Tibial artery (tissue), 4 donors: ENCODE measurements at regions not wholly inside any gene's neighbourhood (a gene's known extent, or its start where the extent isn't known, plus 50 kb on each side); places are given as distances from the start of the nearest gene placed in this dataset.

Source experiments
- DNase-seq, 2 donors: peaks; one replicate each; pipeline ENCODE4 v3.0.0-alpha.2; 2019
- H3K27ac ChIP-seq, 2 donors: fragments of 200-600 bp; sonication (generic) in 1 of 2; 1 replicate in 1 of 2; 2 replicates in 1 of 2; pipeline ENCODE4 v1.5.1; 2018 to 2019; ENCODE audit warnings: mild to moderate bottlenecking in 1 of 2
- H3K27me3 ChIP-seq, 2 donors: fragments of 200-600 bp; sonication (generic) in 1 of 2; one replicate each; pipeline versions ENCODE4 v1.5.1 to v1.6.0; 2016 to 2019
- H3K36me3 ChIP-seq, 3 donors: fragments of 200-600 bp; sonication (generic) in 2 of 3; one replicate each; pipeline ENCODE4 v1.5.1; 2016 to 2019; ENCODE audit warnings: mild to moderate bottlenecking in 2 of 3
- H3K4me1 ChIP-seq, 4 donors: fragments of 200-600 bp; sonication (generic) in 2 of 4; 1 replicate in 3 of 4; 2 replicates in 1 of 4; pipeline ENCODE4 v1.5.1; 2016 to 2019
- H3K4me3 ChIP-seq, 2 donors: fragments of 200-600 bp; sonication (generic) in 1 of 2; 1 replicate in 1 of 2; 2 replicates in 1 of 2; pipeline ENCODE4 v1.5.1; 2018 to 2019; ENCODE audit warnings: mild to moderate bottlenecking in 2 of 2
- H3K9me3 ChIP-seq, 3 donors: fragments of 200-600 bp; sonication (generic) in 1 of 3; one replicate each; pipeline ENCODE4 v1.5.1; 2016 to 2019
- CTCF ChIP-seq, 2 experiments: fragments of 200-600 bp in 1 of 2; fragments of 450-650 bp in 1 of 2; IDR thresholded peaks; one replicate each; pipeline ENCODE4 v1.5.1; 2017 to 2019; ENCODE audit warnings: antibody characterized with exemption in 2 of 2, mild to moderate bottlenecking in 1 of 2, moderate library complexity in 1 of 2
- intact Hi-C: fragments of 100-400 bp; cut with DNase I; formaldehyde crosslinking; loops from one replicate; pipeline ENCODE4 v1.15.0; 2023; ENCODE audit warnings: low total_unique reads

GRCh38 chr7:142447762-142448161, 189.9 kb upstream of the PRSS58 start:
- TF ChIP-seq CTCF (IDR thresholded peaks at IDR 0.05): no peak
- H3K4me3 ChIP-seq: no peak overlapping the region
- H3K9me3 ChIP-seq: no peaks in the 10 kb centered on the region
- no peak for DNase-seq
- no peaks in the 10 kb centered on the region for H3K36me3 ChIP-seq
- intact Hi-C loops: no loop called here
- H3K27me3 ChIP-seq: peaks cover 0 to 9% of the 10 kb centered on the region in 2 donors
- no peaks in the 10 kb centered on the region for H3K4me1 ChIP-seq
- no peak overlapping the region for H3K27ac ChIP-seq

DNA sequence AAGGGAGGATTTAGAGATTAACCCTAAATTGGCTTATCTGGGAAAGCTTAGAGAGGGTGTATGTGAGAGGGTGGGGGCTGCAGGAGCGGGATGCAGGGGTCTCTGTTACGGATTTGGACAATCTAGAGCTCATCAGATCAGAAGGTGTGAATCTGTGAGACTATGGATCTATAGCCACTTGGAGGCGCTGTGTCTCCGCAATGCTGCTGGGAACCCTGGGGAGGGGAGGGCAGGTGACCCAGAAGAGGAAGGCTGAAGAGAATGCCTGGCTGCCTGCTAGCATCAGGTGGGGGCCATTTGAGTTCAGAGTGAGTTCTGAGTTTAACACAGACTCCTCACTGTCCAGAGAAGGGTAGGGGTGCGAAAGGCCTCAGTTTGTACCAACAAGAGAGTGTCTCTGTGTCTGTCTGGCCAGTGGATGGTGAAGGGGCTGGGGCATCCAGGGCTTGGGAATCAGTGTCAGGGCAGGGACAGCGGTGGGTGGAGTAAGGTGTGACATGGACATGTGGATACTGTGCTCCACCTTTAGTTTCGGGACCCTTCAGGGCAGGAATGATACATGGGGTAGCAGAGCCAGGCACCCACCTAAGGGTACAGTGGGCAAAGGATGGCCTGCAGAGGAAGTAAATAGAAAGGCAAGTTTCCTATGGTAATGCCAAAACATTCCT, 187.3 kb upstream of the PRSS58 start:
- H3K9me3 ChIP-seq: no peaks in the 10 kb centered on the region
- DNase-seq: no peak
- peaks cover 0 to 9% of the 10 kb centered on the region in 2 donors for H3K27me3 ChIP-seq
- no peak overlapping the region for H3K4me3 ChIP-seq
- no peaks in the 10 kb centered on the region for H3K36me3 ChIP-seq
- no peaks in the 10 kb centered on the region for H3K4me1 ChIP-seq
- TF ChIP-seq CTCF (IDR thresholded peaks at IDR 0.05): no peak
- intact Hi-C loops: no loop called here
- no peak overlapping the region for H3K27ac ChIP-seq

DNA sequence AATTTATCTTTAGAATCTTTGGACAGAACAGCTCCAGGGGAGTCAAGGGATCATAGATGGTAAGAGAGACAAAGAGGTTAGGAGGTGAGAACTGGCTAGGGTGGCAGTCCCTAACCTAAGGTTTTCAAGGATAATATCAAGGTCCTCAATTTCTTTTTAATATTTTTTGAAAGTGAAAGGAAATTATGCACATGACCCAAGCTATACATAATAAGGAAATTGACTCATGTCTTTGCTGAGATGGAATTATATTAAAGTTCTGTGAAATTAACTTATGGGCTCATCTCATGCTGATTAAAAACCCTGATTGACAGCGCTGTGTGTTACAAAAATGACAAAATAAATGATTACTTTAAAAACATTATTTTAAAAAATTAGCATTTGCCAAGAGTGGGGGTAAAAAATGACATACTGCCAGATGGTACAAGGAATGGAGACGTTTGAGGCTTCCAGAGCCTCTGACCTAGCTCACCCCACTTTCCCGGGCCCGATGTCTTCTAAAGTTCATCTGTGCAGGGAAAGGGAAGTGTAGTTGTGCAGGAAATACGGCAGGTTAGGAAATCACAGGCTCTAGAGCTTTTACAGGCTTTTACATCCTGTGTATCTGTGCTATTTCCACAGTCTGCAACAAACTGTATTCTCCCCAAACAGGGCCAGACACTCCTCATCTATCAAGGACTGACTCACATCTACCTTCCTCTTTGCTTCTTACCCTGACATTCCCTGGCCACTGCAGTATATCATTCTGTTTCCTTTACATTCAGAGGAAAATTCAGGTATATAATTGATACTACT, 185.6 kb upstream of the PRSS58 start:
- intact Hi-C loops: no loop called here
- no peak for TF ChIP-seq CTCF (IDR thresholded peaks at IDR 0.05)

DNA sequence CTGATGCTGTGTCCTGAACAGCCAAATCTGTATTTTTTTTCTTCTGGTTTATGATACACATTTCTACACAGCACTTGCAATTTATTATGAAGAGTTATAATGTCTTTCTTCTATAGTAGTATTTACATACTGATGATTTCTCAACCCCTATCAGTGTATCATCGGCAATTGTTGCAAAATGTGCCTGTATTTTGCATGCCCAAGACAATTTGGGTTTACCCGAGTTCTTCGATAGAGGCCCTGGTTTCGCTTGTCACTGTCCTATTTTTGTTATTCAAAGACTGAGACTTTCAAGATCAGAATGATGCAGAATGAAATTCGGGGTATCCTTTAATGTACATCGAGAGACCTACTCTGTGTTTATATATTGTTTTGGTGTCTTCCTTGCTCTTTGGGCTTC, 184.5 kb upstream of the PRSS58 start:
- intact Hi-C loops: no loop called here
- Histone ChIP-seq H3K36me3 (no peaks in the 10 kb centered on the region), H3K27ac (no peak overlapping the region), H3K27me3 (peaks cover 0 to 9% of the 10 kb centered on the region in 2 donors), H3K9me3 (no peaks in the 10 kb centered on the region), H3K4me3 (no peak overlapping the region), H3K4me1 (no peaks in the 10 kb centered on the region)
- TF ChIP-seq CTCF (IDR thresholded peaks at IDR 0.05): no peak
- no peak for DNase-seq

More for the DNA sequence above, 185.6 kb upstream of the PRSS58 start:
- Histone ChIP-seq H3K4me3 (no peak overlapping the region), H3K4me1 (no peaks in the 10 kb centered on the region), H3K36me3 (no peaks in the 10 kb centered on the region), H3K27ac (no peak overlapping the region), H3K9me3 (no peaks in the 10 kb centered on the region), H3K27me3 (peaks cover 0 to 9% of the 10 kb centered on the region in 2 donors)
- DNase-seq: no peak

DNA sequence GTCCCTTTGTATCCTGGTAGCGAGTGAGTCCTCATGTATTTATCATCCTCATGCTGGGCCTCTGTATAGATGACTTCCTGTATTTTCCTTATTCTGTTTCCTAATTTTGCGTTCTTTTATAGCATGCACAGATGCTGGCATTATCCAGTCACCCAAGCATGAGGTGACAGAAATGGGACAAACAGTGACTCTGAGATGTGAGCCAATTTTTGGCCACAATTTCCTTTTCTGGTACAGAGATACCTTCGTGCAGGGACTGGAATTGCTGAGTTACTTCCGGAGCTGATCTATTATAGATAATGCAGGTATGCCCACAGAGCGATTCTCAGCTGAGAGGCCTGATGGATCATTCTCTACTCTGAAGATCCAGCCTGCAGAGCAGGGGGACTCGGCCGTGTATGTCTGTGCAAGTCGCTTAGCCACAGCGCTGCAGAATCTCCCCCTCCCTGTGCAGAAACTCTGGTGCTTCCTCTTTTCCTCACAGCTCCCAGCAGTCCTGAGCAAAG, 183.1 kb upstream of the PRSS58 start:
- no peak for DNase-seq
- no peak for TF ChIP-seq CTCF (IDR thresholded peaks at IDR 0.05)
- H3K4me1 ChIP-seq: no peaks in the 10 kb centered on the region

More for the DNA sequence above, 183.1 kb upstream of the PRSS58 start:
- H3K36me3 ChIP-seq: no peaks in the 10 kb centered on the region
- no peak overlapping the region for H3K4me3 ChIP-seq
- intact Hi-C loops: no loop called here
- H3K27me3 ChIP-seq: peaks cover 0 to 9% of the 10 kb centered on the region in 2 donors
- no peaks in the 10 kb centered on the region for H3K9me3 ChIP-seq
- no peak overlapping the region for H3K27ac ChIP-seq
